ENCODE measurements at regions not wholly inside any gene's neighbourhood (a gene's known extent, or its start where the extent isn't known, plus 50 kb on each side); places are given as distances from the start of the nearest gene placed in this dataset.

DNA sequence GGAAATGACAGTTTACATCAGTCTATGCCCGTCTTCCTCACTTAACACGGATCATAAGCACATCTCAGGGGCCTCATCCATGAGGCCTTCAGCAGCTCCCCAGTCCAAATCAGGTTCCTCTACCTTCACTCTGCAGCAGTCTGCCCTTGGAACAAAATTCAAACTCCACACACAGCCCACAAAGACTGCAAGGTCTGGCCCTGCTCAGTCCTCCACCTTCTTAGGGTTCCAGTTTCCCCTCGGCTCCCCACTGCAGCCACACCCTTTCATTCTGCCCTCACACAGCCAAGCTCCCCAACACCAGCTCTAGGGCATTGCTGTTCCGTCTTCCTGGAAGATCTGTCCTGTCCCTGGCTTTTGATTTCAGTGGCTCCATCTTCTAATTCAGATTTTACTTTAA, 95.2 kb upstream of the IQSEC1 start:
- DNase-seq, result no peak

GRCh38 chr3:13167829-13168228, 94.6 kb upstream of the IQSEC1 start:
- no peak for DNase-seq

- no peak for DNase-seq
Observed at GRCh38 chr3:13167064-13167743, 94.0 kb upstream of the IQSEC1 start.

DNA sequence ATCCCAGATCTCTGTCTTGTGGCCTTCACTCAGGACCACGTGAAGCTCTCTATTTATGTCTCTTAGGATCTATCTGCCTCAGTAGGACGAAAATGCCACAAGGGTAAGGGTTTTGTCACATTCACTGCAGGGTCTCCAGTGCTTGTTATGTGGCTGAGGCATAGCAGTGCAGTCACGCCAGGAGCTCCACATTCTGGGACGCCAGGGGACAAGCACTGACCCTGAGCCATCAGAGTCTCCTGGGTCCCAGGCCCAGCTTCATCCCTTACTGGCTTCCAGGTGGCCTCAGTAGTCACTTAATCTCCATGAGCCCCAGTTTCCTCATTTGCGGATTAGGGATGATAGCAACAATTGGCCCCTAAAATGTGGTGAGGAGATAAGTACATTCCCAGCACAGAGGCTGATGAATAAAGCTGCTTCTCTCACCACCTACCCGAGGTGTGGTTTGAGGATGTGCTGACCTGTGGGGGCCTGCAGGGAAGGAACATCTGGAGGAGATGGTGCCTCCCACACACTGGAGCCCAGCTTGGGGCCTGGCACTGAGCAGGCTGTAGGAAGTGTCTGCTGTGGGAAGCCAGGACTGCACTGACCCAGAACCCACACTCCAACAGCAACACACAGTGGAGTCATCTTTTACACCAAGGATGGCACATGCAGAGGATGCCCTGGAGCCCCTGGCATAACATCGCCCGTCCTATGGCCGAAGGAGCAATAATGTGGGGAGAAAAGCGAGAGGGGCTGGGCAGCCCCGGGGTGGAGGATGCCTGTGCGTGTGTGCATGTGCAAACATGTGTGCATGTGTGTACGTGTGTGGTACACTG, 93.2 kb upstream of the IQSEC1 start:
- DNase-seq, result no peak

DNA sequence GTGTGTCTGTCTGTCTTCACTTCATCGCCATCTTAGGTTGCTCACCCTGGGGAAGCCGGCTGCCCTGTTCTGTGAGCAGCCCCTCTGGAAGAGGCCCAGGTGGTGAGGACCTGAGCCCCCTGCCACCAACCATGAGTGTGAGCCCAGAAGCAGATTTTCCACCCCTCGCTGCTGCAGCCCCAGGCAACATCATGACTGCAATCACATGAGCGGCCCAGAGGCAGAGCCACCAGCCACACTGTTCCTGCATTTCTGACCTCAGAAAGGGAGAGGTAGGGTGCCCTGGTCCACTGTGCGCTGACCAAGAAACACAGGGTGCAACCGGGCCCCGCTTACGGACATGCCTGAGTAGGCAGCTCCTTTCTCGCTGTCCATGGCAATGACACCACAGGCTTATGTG, 92.3 kb upstream of the IQSEC1 start:
- DNase-seq, result no peak

- DNase-seq, result no peak
Observed at GRCh38 chr3:13164893-13165492, 91.8 kb upstream of the IQSEC1 start.

DNA sequence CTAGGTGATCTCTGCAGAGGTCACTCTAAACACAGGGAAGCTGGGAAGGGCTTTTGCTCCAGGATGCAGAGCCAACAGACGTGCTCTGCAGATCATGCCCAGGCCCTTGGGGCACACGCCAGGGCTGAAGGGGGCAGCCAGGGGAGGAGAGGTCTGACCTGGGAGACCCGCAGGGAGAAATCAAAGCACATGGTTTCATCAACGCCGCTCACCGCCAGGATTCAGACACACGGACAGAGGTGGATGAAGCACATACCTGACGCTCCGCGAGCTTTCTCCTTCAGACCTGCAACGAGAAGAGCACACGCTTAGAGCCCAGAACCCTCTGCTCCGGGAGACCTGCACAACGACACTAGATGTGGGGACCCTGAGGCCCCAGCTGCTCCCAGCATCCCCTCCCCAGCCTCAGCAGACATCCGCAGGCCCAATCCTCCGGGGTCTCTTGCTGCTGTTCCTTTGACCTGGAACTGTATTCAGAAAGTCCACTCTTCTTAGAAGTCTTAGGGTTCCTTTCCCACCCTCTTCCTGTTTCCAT, 90.7 kb upstream of the IQSEC1 start:
- no peak for DNase-seq

DNA sequence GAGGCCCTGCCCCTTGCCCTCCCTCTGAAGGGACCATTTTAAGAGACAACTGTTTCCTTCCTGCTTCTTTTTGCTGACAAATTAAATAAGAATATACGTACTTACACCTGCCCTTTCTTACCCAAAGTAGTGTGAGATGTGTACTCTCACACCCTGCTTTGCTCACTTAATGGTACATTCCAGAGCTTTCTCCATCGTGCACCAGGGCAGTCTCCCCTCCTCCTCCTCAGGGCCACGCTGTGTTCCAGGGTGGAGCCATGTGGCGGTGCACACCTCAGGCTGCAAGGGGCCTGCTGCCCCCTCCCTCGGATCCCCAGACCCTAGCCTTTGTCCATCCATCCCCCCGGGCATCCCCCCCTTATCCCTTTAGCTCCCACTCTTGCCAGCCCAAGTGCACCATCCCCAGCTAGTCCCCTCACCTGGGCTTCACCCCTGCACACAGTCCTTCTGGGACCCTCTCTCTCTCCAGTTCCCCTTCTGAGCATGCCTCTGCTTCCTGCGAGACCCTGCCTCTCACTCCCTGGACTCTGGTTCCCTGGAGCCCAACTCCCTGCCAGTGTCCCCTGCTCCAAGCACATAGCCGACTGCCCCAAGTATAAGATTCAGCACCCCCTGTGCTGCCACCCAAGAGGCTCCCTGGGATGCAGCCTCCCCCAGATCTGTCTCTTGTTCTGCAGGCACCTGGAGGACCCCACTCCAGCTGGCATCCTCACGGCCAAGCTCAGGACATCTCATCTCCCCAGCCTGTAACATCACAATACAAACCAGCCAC, 89.5 kb upstream of the IQSEC1 start:
- DNase-seq, result no peak

GRCh38 chr3:13161771-13162535, 88.7 kb upstream of the IQSEC1 start:
- DNase-seq, result no peak

GRCh38 chr3:13161021-13161759, 88.0 kb upstream of the IQSEC1 start:
- DNase-seq, result no peak

DNA sequence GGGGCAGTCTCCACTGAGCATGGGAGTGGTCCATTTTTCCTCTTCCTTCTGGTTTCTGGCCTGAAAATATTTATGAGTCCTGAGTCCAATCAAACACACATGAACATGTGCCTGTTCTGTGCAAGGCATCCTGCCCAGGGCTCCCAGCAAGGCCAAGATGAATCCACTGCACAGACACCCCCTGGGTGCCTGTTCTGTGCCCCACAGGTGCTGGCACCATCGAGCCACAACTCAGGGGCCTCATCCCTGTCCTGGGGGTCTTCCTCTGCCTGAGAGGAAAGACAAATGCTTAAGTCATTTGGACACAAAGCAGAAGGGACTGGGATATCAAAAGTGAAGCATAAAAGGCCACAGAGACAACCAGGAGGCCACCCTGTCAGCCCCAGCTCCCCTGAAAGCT, 87.4 kb upstream of the IQSEC1 start:
- no peak for DNase-seq

GRCh38 chr3:13159890-13160289, 86.7 kb upstream of the IQSEC1 start:
- DNase-seq, result no peak

- DNase-seq, result no peak
Observed at GRCh38 chr3:13158871-13159270, 85.6 kb upstream of the IQSEC1 start.

DNA sequence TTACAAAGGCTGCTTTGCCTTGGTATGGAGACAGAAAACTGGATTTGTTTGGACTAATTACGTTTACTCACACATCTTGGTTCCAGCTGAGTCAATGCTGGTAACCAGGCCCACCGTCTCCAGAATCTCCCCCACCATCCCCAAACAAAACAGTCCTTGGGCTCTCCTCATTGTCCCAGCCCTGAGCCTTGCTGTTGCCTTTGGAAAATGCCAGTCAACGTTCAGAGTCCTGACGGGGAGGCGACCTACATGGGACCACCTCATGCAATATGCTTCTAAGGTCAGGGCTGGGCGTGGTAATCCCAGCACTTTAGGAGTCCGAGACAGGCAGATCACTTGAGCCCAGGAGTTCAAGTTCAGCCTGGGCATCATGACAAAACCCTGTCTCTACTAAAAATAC, 85.2 kb upstream of the IQSEC1 start:
- no peak for DNase-seq

DNA sequence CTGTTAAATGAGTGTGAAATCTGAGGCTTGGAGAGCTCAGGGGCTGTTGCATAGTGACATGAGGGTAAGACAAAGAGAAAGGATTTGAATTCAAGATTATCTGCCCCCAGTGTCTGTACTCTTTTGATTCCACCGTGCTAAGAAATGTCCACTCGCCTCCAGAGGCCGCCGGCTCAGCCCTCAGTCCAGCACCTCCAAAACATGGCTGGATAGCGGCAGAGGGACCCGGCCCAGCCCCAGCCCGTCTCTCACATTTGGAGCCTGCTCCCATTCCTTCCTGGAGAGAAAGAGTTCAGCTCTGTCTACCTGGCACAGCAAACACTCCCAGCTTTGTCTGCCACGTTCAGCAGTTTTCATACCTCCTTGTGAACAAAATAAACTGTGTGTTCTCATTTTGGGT, 84.8 kb upstream of the IQSEC1 start:
- DNase-seq, result no peak

- DNase-seq, result no peak
Observed at GRCh38 chr3:13152826-13153710, 79.8 kb upstream of the IQSEC1 start.

DNA sequence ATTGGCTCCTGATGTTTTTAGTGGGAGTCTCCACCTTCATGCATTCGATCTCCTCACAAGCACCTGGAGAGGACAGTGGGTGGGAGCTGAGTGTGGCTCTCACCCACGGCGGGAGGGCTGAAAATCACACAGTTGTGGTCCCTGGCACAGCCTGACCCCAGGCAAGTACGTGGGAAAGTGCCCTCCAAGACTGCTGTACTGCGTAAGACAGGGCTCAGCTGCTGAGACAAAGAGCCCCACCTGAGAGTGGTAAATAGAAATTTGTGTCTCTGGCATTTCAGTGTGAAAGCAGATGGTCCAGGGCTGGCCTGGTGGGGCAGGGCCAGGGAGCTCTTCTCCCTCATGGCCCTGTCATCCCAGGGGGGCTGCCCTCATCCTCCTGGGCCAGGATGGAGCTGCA, 77.4 kb upstream of the IQSEC1 start:
- DNase-seq, result no peak

DNA sequence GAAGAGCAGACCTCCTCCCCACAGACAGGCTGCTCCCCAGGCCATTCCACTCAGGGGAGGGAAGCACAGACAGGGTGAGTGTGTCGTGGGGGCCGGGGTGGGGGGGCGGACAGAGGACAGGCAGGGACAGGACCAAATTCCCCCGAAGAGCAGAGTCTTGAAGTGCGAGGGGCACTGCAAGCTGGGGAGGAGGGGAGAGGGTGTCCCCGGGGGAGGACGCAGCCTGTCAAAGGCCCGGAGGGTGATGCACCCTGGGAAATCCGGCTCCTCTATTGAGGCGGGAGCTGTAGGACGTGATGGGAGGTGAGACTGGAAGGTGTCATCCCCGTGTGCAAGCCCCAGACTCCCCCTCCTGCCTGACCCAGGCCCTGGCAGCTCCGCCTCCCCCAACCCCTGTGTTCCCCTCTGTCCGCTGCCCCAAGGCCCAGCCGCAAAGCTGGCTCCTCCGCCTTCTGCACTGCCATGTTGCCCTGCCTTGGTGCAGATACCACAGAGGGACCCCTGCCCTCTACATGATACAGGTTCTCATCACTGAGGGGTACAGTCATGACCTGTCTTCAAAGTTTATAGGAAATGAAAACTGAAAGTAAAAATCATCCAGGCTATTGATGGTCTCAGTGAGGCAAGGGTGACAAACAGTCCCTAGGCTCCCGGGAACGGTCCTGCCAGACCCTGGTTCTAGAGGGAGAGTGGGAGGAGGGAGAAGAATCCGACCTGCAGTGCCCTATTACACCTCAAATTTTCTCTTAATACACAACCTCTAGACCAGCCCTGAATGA, 76.3 kb upstream of the IQSEC1 start:
- DNase-seq, result no peak

DNA sequence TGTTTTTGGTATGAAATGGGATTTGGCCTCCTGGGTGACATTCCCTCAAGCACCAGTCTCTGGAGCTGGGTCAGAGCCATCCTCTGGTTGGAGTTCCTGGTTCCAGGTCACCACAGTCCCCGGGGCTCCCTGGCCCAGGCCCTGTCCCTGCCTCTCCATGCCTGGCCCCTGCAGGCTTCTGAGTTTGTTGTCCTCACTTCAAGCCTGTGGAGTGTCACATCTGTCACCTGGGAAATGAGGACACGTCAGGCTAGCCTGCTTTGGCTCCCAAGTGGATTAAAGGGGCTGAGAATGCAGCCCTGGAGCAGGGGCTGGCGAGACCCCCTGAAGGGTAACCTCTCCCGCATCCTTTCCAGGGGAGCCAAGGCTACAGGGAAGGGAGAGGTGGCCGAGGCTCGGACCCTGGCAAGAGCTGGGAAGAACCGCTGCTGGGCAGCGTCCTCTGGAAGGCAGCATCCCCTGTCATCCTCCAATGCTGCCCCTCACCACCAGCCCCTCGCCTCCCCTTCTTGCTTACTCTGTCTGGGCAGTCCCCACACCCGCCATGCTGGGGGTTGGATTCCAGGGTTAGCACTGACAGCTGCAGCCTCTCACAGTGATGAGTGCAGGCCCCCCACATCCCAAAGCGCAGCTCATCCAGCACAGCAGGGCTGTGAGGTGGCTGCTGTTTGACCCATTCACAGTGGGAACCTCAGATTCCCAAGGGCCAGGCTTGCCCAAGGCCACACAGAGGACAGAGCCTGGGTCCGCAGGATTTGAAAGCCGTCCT, 75.5 kb upstream of the IQSEC1 start:
- no peak for DNase-seq
